ENCODE measurements at regions not wholly inside any gene's neighbourhood (a gene's known extent, or its start where the extent isn't known, plus 50 kb on each side); places are given as distances from the start of the nearest gene placed in this dataset.
A peak's percentile ranks its signal among the peaks of the same experiment; 100 is the strongest.
"Not testable (repeated sequence)": the region's sequence is repeated elsewhere in the genome, so short reads cannot be mapped to it uniquely, and the experiment has no call there.

GRCh38 chr12:25384038-25384892, 133.5 kb upstream of the KRAS start:
- no peak for DNase-seq (ENCODE audit: low read depth in 2 of 2)

GRCh38 chr12:25382311-25383106, 131.8 kb upstream of the KRAS start:
- no peak for DNase-seq (ENCODE audit: low read depth in 2 of 2)

GRCh38 chr12:25377469-25378177, 126.9 kb upstream of the KRAS start:
- peak; percentile 11 to 25 for DNase-seq (ENCODE audit: low read depth in 2 of 2)

- no peak for DNase-seq (ENCODE audit: low read depth in 2 of 2)
Measured at GRCh38 chr12:25376985-25377384, 126.3 kb upstream of the KRAS start.

- DNase-seq (ENCODE audit: low read depth in 2 of 2), result no peak
Measured at GRCh38 chr12:25376407-25376806, 125.7 kb upstream of the KRAS start.

GRCh38 chr12:25372969-25373817, 122.5 kb upstream of the KRAS start:
- no peak for DNase-seq (ENCODE audit: low read depth in 2 of 2)

- DNase-seq (ENCODE audit: low read depth in 2 of 2), result no peak
Measured at GRCh38 chr12:25372002-25372401, 121.3 kb upstream of the KRAS start.

GRCh38 chr12:25368557-25368956, 117.8 kb upstream of the KRAS start:
- DNase-seq (ENCODE audit: low read depth in 2 of 2), result no peak

- DNase-seq (ENCODE audit: low read depth in 2 of 2), result no peak
Measured at GRCh38 chr12:25366122-25366521, 115.4 kb upstream of the KRAS start.

- DNase-seq (ENCODE audit: low read depth in 2 of 2), result no peak
Measured at GRCh38 chr12:25365340-25365730, 114.6 kb upstream of the KRAS start.

- DNase-seq (ENCODE audit: low read depth in 2 of 2), result no peak
Measured at GRCh38 chr12:25364529-25365339, 114.0 kb upstream of the KRAS start.

- no peak for DNase-seq (ENCODE audit: low read depth in 2 of 2)
Measured at GRCh38 chr12:25362646-25363045, 111.9 kb upstream of the KRAS start.

GRCh38 chr12:25361511-25361910, 110.8 kb upstream of the KRAS start:
- DNase-seq (ENCODE audit: low read depth in 2 of 2), result no peak

GRCh38 chr12:25357595-25357994, 106.9 kb upstream of the KRAS start:
- DNase-seq (ENCODE audit: low read depth in 2 of 2), result no peak

GRCh38 chr12:25352942-25353341, 102.2 kb upstream of the KRAS start:
- DNase-seq (ENCODE audit: low read depth in 2 of 2), result not testable (repeated sequence)

GRCh38 chr12:25352083-25352918, 101.6 kb upstream of the KRAS start:
- DNase-seq (ENCODE audit: low read depth in 2 of 2), result peak; percentile 57 to 60

GRCh38 chr12:25348593-25348895, 97.8 kb upstream of the KRAS start:
- no peak for DNase-seq (ENCODE audit: low read depth in 2 of 2)

GRCh38 chr12:25347716-25348592, 97.2 kb upstream of the KRAS start:
- no peak for DNase-seq (ENCODE audit: low read depth in 2 of 2)

- not testable (repeated sequence) for DNase-seq (ENCODE audit: low read depth in 2 of 2)
Measured at GRCh38 chr12:25341877-25342276, 91.1 kb upstream of the KRAS start.
